Lower leg skin (tissue), 4 donors: ENCODE measurements at regions not wholly inside any gene's neighbourhood (a gene's known extent, or its start where the extent isn't known, plus 50 kb on each side); places are given as distances from the start of the nearest gene placed in this dataset.
A peak's percentile ranks its signal among the peaks of the same experiment; 100 is the strongest.

Experiments
- DNase-seq, 2 donors: peaks; one replicate each; pipeline ENCODE4 v3.0.0-alpha.2; 2019; ENCODE audit warnings: low spot score in 2 of 2
- H3K4me3 ChIP-seq: fragments of 200-600 bp; sonication (generic); 2 replicates; pipeline ENCODE4 v1.5.1; 2017; ENCODE audit warnings: mild to moderate bottlenecking, low read depth; ENCODE audit not compliant: poor library complexity, severe bottlenecking
- CTCF ChIP-seq, 3 donors: fragments of 450-650 bp; IDR thresholded peaks; one replicate each; pipeline ENCODE4 v1.5.1; 2016; ENCODE audit warnings: antibody characterized with exemption in 3 of 3, mild to moderate bottlenecking in 3 of 3, moderate library complexity in 2 of 3
- POLR2A ChIP-seq, 2 donors: fragments of 450-650 bp; IDR thresholded peaks; one replicate each; pipeline ENCODE4 v1.6.1; 2016 to 2017; ENCODE audit warnings: antibody characterized with exemption in 2 of 2, mild to moderate bottlenecking in 1 of 2, moderate library complexity in 1 of 2
- WGBS, 2 donors: methylation state at CpG; one replicate each; pipeline ENCODE4 v1.1.5; 2018; 5-methylcytosine and 5-hydroxymethylcytosine counted together
- intact Hi-C: fragments of 100-400 bp; cut with DNase I; formaldehyde crosslinking; loops from one replicate; pipeline ENCODE4 v1.15.0; 2023; ENCODE audit warnings: low total_unique reads

GRCh38 chr9:16335788-16336580 lies 534.5 kb downstream of the BNC2 start:
- TF ChIP-seq POLR2A (IDR thresholded peaks at IDR 0.05) (no peak), CTCF (IDR thresholded peaks at IDR 0.05) (no peak)
- no peak overlapping the region for H3K4me3 ChIP-seq
- DNase-seq = peak; percentile 84 to 95
- 67 to 73% methylated on average over 7 of the region's 7 CpGs for WGBS, 2 donors
- intact Hi-C loops = no loop called here

GRCh38 chr9:16336833-16337232 lies 533.6 kb downstream of the BNC2 start:
- intact Hi-C loops = no loop called here
- DNase-seq = no peak
- H3K4me3 ChIP-seq = no peak overlapping the region
- 50 to 100% methylated on average over 1 to 2 of the region's 2 CpGs for WGBS, 2 donors
- no peak for TF ChIP-seq CTCF (IDR thresholded peaks at IDR 0.05)
- TF ChIP-seq POLR2A (IDR thresholded peaks at IDR 0.05) = no peak

GRCh38 chr9:16337322-16338029 lies 533.0 kb downstream of the BNC2 start:
- intact Hi-C loops = no loop called here
- H3K4me3 ChIP-seq = no peak overlapping the region
- WGBS, 2 donors = 73 to 77% methylated on average over 5 of the region's 5 CpGs
- DNase-seq = no peak
- TF ChIP-seq CTCF (IDR thresholded peaks at IDR 0.05) (no peak), POLR2A (IDR thresholded peaks at IDR 0.05) (no peak)

- H3K4me3 ChIP-seq = no peak overlapping the region
- no peak for DNase-seq
- intact Hi-C loops = no loop called here
- 75 to 76% methylated on average over 2 of the region's 2 CpGs for WGBS, 2 donors
- TF ChIP-seq POLR2A (IDR thresholded peaks at IDR 0.05) = no peak
- no peak for TF ChIP-seq CTCF (IDR thresholded peaks at IDR 0.05)
Measured at GRCh38 chr9:16341177-16341576, 529.3 kb downstream of the BNC2 start.

- DNase-seq = no peak
- intact Hi-C loops = no loop called here
- no peak overlapping the region for H3K4me3 ChIP-seq
- TF ChIP-seq POLR2A (IDR thresholded peaks at IDR 0.05) (no peak), CTCF (IDR thresholded peaks at IDR 0.05) (no peak)
- 74 to 75% methylated on average over 7 of the region's 7 CpGs for WGBS, 2 donors
Measured at GRCh38 chr9:16342246-16343020, 528.0 kb downstream of the BNC2 start.
